H1 (cell line): ENCODE measurements at regions not wholly inside any gene's neighbourhood (a gene's known extent, or its start where the extent isn't known, plus 50 kb on each side); places are given as distances from the start of the nearest gene placed in this dataset.
"Not testable (repeated sequence)": the region's sequence is repeated elsewhere in the genome, so short reads cannot be mapped to it uniquely, and the experiment has no call there.

Experiments used
- CTCF ChIA-PET: fragments of 300-600 bp; sonication (Branson Sonifier 250); formaldehyde crosslinking; loops from one replicate; lab custom pipeline; 2021; ENCODE audit not compliant: partially characterized antibody; lab: Charles Lee
- POLR2A ChIA-PET: fragments of 300-600 bp; sonication (Branson Sonifier 250); formaldehyde crosslinking; loops from one replicate; lab custom pipeline; 2021; ENCODE audit warnings: inconsistent platforms; ENCODE audit not compliant: partially characterized antibody; lab: Charles Lee
- DNase-seq, 2 experiments: peaks; one replicate each; pipeline versions ENCODE4 v3.0.0 to v3.0.0-alpha.2; 2010 to 2022; ENCODE audit warnings: low spot score in 2 of 2, low read depth in 1 of 2, mixed read lengths in 1 of 2
- FAIRE-seq: peaks from 2 replicates; lab custom pipeline; 2011; peaks lifted over from hg19 to GRCh38; lab: Jason Lieb, UNC
- H2AFZ ChIP-seq: 2 replicates; pipeline ENCODE4 v1.8.1; 2012; ENCODE audit warnings: low read length, inconsistent platforms
- H2AK5ac ChIP-seq: 2 replicates; pipeline ENCODE4 v1.6.1; 2013; ENCODE audit warnings: low read depth, low read length
- H2BK120ac ChIP-seq: replicated peaks from 2 replicates; pipeline ENCODE3; 2013; ENCODE audit warnings: low read depth, low read length, inconsistent platforms
- H2BK12ac ChIP-seq: 2 replicates; pipeline ENCODE4 v1.6.1; 2013; ENCODE audit warnings: low read depth, low read length
- H2BK15ac ChIP-seq: 2 replicates; pipeline ENCODE4 v1.6.1; 2013; ENCODE audit warnings: low read length
- H2BK20ac ChIP-seq: 2 replicates; pipeline ENCODE4 v1.6.1; 2013; ENCODE audit warnings: low read length
- H2BK5ac ChIP-seq: 2 replicates; pipeline ENCODE4 v1.6.1; 2013; ENCODE audit warnings: low read depth, low read length
- H3K14ac ChIP-seq: 2 replicates; pipeline ENCODE4 v1.6.1; 2013; ENCODE audit warnings: inconsistent platforms; ENCODE audit not compliant: insufficient read length
- H3K18ac ChIP-seq: 2 replicates; pipeline ENCODE4 v1.6.1; 2013; ENCODE audit warnings: low read length; ENCODE audit errors: extremely low read depth
- H3K23ac ChIP-seq: 2 replicates; pipeline ENCODE4 v1.6.1; 2013; ENCODE audit warnings: inconsistent platforms; ENCODE audit not compliant: insufficient read length
- H3K23me2 ChIP-seq: 2 replicates; pipeline ENCODE4 v1.6.1; 2013; ENCODE audit warnings: low read depth, low read length
- H3K27ac ChIP-seq: 2 replicates; pipeline ENCODE4 v1.6.1; 2011; ENCODE audit warnings: low read depth, low read length, inconsistent platforms
- H3K27me3 ChIP-seq, 4 experiments: replicated peaks in 1 of 4; 1 replicate in 1 of 4; 2 replicates in 3 of 4; pipeline versions ENCODE4 v1.6.1 to v1.8.1; 2011 to 2013; ENCODE audit warnings: low read length in 3 of 4, mild to moderate bottlenecking in 3 of 4, inconsistent platforms in 2 of 4, mixed read lengths in 2 of 4, moderate library complexity in 1 of 4; ENCODE audit not compliant: control insufficient read depth in 3 of 4, insufficient read depth in 3 of 4; ENCODE audit errors: extremely low read depth in 1 of 4
- H3K36me3 ChIP-seq, 4 experiments: 2 replicates each; pipeline versions ENCODE4 v1.6.1 to v1.8.1; 2011 to 2013; ENCODE audit warnings: mild to moderate bottlenecking in 4 of 4, low read length in 3 of 4, moderate library complexity in 2 of 4, control low read depth in 1 of 4, inconsistent platforms in 1 of 4; ENCODE audit not compliant: insufficient read depth in 4 of 4, control insufficient read depth in 2 of 4
- H3K4ac ChIP-seq: replicated peaks from 2 replicates; pipeline ENCODE3; 2013; ENCODE audit warnings: low read length, low read depth, mixed read lengths, inconsistent platforms; ENCODE audit not compliant: insufficient read length
- H3K4me1 ChIP-seq, 4 experiments: replicated peaks in 1 of 4; 1 replicate in 1 of 4; 2 replicates in 3 of 4; pipeline versions ENCODE4 v1.6.1 to v1.8.1; 2011 to 2013; ENCODE audit warnings: low read length in 3 of 4, inconsistent platforms in 2 of 4, mixed read lengths in 1 of 4; ENCODE audit not compliant: insufficient read depth in 4 of 4, control insufficient read depth in 3 of 4
- H3K4me2 ChIP-seq, 2 experiments: 2 replicates each; pipeline versions ENCODE4 v1.6.1 to v1.8.1; 2011 to 2013; ENCODE audit warnings: low read depth in 2 of 2, low read length in 2 of 2, control low read depth in 1 of 2, inconsistent platforms in 1 of 2, mild to moderate bottlenecking in 1 of 2; ENCODE audit not compliant: insufficient read depth in 1 of 2
- H3K4me3 ChIP-seq, 4 experiments: fragments of 200-600, 300-600 bp in 1 of 4; sonication (generic), shearing (Covaris generic), sonication (Bioruptor Twin) in 1 of 4; 2 replicates each; pipeline versions ENCODE4 v1.5.1 to v1.8.1; 2011 to 2016; ENCODE audit warnings: low read length in 4 of 4, low read depth in 3 of 4, control low read depth in 2 of 4, inconsistent platforms in 2 of 4, mild to moderate bottlenecking in 2 of 4, mixed read lengths in 1 of 4, moderate library complexity in 1 of 4; ENCODE audit not compliant: insufficient read depth in 2 of 4; ENCODE audit errors: extremely low read depth in 1 of 4
- H3K56ac ChIP-seq: replicated peaks from 2 replicates; pipeline ENCODE3; 2013; ENCODE audit warnings: low read depth, mild to moderate bottlenecking, mixed read lengths, low read length, inconsistent platforms; ENCODE audit not compliant: insufficient read length
- H3K79me1 ChIP-seq: 2 replicates; pipeline ENCODE4 v1.6.1; 2013; ENCODE audit warnings: low read depth, low read length, control low read depth
- H3K79me2 ChIP-seq, 2 experiments: 2 replicates each; pipeline versions ENCODE4 v1.6.1 to v1.8.1; 2012 to 2013; ENCODE audit warnings: low read length in 2 of 2, mild to moderate bottlenecking in 2 of 2, inconsistent platforms in 1 of 2; ENCODE audit not compliant: insufficient read depth in 2 of 2, control insufficient read depth in 1 of 2
- H3K9ac ChIP-seq, 4 experiments: replicated peaks in 1 of 4; 1 replicate in 1 of 4; 2 replicates in 3 of 4; pipeline versions ENCODE4 v1.6.1 to v1.8.1; 2011 to 2013; ENCODE audit warnings: low read depth in 3 of 4, low read length in 3 of 4, control low read depth in 2 of 4, mild to moderate bottlenecking in 2 of 4, moderate library complexity in 2 of 4, inconsistent platforms in 1 of 4; ENCODE audit errors: extremely low read depth in 1 of 4
- H3K9me3 ChIP-seq, 2 experiments: 2 replicates each; pipeline versions ENCODE4 v1.6.1 to v1.8.1; 2012 to 2013; ENCODE audit warnings: mild to moderate bottlenecking in 2 of 2, moderate library complexity in 2 of 2, control low read depth in 1 of 2, inconsistent platforms in 1 of 2, low read depth in 1 of 2, low read length in 1 of 2, mixed read lengths in 1 of 2; ENCODE audit not compliant: insufficient read depth in 2 of 2
- H4K20me1 ChIP-seq, 2 experiments: replicated peaks in 1 of 2; 2 replicates each; pipeline versions ENCODE3 to v1.8.1; 2011 to 2013; ENCODE audit warnings: inconsistent platforms in 2 of 2, low read length in 2 of 2, mild to moderate bottlenecking in 1 of 2; ENCODE audit not compliant: insufficient read depth in 2 of 2, control insufficient read depth in 1 of 2
- H4K5ac ChIP-seq: 2 replicates; pipeline ENCODE4 v1.6.1; 2013; ENCODE audit warnings: low read length, low read depth, mixed read lengths, inconsistent platforms; ENCODE audit not compliant: insufficient read length
- H4K8ac ChIP-seq: 2 replicates; pipeline ENCODE4 v1.8.0; 2013; ENCODE audit warnings: mild to moderate bottlenecking, moderate library complexity, low read length, inconsistent platforms; ENCODE audit not compliant: insufficient read depth; ENCODE audit errors: extremely low read depth
- H4K91ac ChIP-seq: replicated peaks from 2 replicates; pipeline ENCODE3; 2013; ENCODE audit warnings: low read length, mixed read lengths, inconsistent platforms; ENCODE audit not compliant: insufficient read length
- GABPA ChIP-seq: IDR thresholded peaks from 2 replicates; pipeline ENCODE4 v1.6.1; 2011; ENCODE audit warnings: mild to moderate bottlenecking, low read length, moderate library complexity, borderline replicate concordance; ENCODE audit not compliant: insufficient read depth
- WGBS, 2 experiments: shearing (Covaris generic) in 1 of 2; methylation state at CpG; one replicate each; pipeline versions ENCODE4 v1.1.6 to v1.1.7; 2013 to 2015; ENCODE audit warnings: low lambda C conversion rate in 2 of 2, mixed read lengths in 2 of 2, inconsistent platforms in 1 of 2, low coverage in 1 of 2, missing lambda C conversion rate in 1 of 2; ENCODE audit not compliant: insufficient replicate concordance in 2 of 2, insufficient coverage in 1 of 2, insufficient read length in 1 of 2; ENCODE audit errors: extremely low coverage in 1 of 2, missing lambda C conversion rate in 1 of 2; 5-methylcytosine and 5-hydroxymethylcytosine counted together

DNA sequence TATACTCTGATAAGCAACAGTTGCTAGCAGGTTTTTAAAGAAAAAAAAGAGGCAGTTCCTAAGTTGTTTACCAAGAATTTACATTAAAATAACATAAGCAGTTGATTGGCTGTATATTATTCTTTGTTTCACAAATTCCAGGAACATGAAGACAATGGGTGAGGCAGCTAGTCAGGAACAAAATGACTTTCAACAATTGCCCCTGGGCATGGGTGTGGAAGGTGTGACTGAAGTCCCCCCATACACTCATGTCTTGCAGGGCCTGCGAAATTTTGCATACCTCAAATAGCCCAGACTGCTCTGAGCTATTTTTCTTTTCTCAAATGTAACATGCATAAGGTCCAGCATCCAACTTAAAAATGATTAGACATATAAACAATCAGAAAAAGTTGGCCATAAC is 267.2 kb upstream of the DIO3 start (continued):
- no peak for TF ChIP-seq GABPA

- H2AFZ ChIP-seq, H3K23me2 ChIP-seq, H3K36me3 ChIP-seq, H2BK12ac ChIP-seq, H3K79me2 ChIP-seq, H2BK20ac ChIP-seq, H3K18ac ChIP-seq, H3K4me2 ChIP-seq, H3K23ac ChIP-seq, H3K27ac ChIP-seq, FAIRE-seq, H2BK120ac ChIP-seq, H4K8ac ChIP-seq, H2AK5ac ChIP-seq, H2BK5ac ChIP-seq, H3K14ac ChIP-seq, H3K79me1 ChIP-seq, H3K4me3 ChIP-seq, H4K5ac ChIP-seq, H3K56ac ChIP-seq, H2BK15ac ChIP-seq, CTCF ChIA-PET, DNase-seq, H3K9ac ChIP-seq, H3K4me1 ChIP-seq, H3K27me3 ChIP-seq, H3K4ac ChIP-seq, H4K91ac ChIP-seq, H4K20me1 ChIP-seq: not testable (repeated sequence)
- POLR2A ChIA-PET: interaction anchor here (1.4 kb wide), 1 partner anchor 11 kb away, joined by 3 read pairs; no protein-coding TSS in a partner anchor
- WGBS, 2 experiments: 95% methylated on average over 4 of the region's 4 CpGs; no CpG with 5 or more reads in 1 of the 2 experiments
- H3K9me3 ChIP-seq: peaks cover 7 to 26% of the 10 kb centered on the region in 2 experiments; a peak in 3 of 4 replicates
These were observed 261.5 kb upstream of the DIO3 start for GRCh38 chr14:101299781-101300180.
